OCI-LY7 (cell line): ENCODE measurements at regions not wholly inside any gene's neighbourhood (a gene's known extent, or its start where the extent isn't known, plus 50 kb on each side); places are given as distances from the start of the nearest gene placed in this dataset.

ENCODE experiments used
- CTCF ChIP-seq: fragments of 200-600 bp; sonication (generic); conservative IDR thresholded peaks from 2 replicates; pipeline ENCODE4 v1.5.1; 2014; ENCODE audit warnings: mild to moderate bottlenecking, antibody characterized with exemption, low read length, moderate library complexity, mixed read lengths
- EZH2phosphoT487 ChIP-seq: fragments of 200-600 bp; sonication (generic); IDR thresholded peaks from 2 replicates; pipeline ENCODE4 v1.6.1; 2018; ENCODE audit warnings: low read depth, borderline replicate concordance, mild to moderate bottlenecking, mixed run types, antibody characterized with exemption, low read length, moderate library complexity, mixed read lengths

DNA sequence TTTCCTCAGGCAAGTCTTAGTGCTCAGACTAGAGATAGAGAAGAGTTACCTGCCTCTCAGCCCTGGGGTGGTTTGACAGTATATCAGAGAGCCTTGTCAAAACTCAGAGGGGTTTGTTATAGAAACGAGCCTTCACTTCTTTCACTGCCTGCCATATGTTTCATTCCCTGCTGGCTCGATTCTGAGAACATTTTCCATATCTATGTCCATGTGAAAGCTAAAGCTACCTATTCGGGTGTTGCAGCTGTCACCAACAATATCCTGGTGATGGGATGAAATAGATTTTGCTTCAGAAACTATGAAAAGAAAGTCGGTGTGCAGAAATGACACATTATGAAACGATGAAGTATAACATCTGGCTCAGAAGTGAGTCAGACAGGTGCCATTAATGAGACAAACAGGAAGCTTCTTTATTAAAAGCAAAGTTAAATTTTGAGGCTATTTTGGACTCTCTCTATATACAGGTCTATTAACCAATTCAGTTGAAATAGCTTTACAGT is 56.1 kb upstream of the TANK start:
- TF ChIP-seq CTCF: no peak
- no peak for TF ChIP-seq EZH2phosphoT487
